ENCODE measurements at regions not wholly inside any gene's neighbourhood (a gene's known extent, or its start where the extent isn't known, plus 50 kb on each side); places are given as distances from the start of the nearest gene placed in this dataset.

- peak; percentile 32 for DNase-seq (ENCODE audit: low spot score)
- H4K20me1 ChIP-seq (ENCODE audit: low read depth), result no peaks in the 10 kb centered on the region
These were observed 259.7 kb upstream of the NRIP1 start for GRCh38 chr21:15324542-15324941.

GRCh38 chr21:15326032-15326867, 261.4 kb upstream of the NRIP1 start:
- Histone ChIP-seq H3K9me3 (ENCODE audit: low read depth) (no peaks in the 10 kb centered on the region), H3K4me1 (peaks cover 22% of the 10 kb centered on the region), H3K9ac (no peak overlapping the region), H3K79me2 (ENCODE audit: low read depth) (no peaks in the 10 kb centered on the region), H3K27ac (no peak overlapping the region), H4K20me1 (ENCODE audit: low read depth) (no peaks in the 10 kb centered on the region), H3F3A (ENCODE audit: low read depth) (peaks cover 5% of the 10 kb centered on the region), H3K4me2 (no peak overlapping the region), H3K36me3 (no peaks in the 10 kb centered on the region), H3K4me3 (no peak overlapping the region), H3K27me3 (no peaks in the 10 kb centered on the region), H2AFZ (replicated peaks) (no peak overlapping the region)
- H3K4me3 Mint-ChIP-seq, result no peak overlapping the region
- peaks cover 25% of the 10 kb centered on the region for H3K4me1 Mint-ChIP-seq
- peaks cover 3% of the 10 kb centered on the region for H3K36me3 Mint-ChIP-seq
- H3K27ac Mint-ChIP-seq, result no peak overlapping the region
- no peak for DNase-seq (ENCODE audit: low spot score)
- peaks cover 2% of the 10 kb centered on the region for H3K27me3 Mint-ChIP-seq (ENCODE audit: insufficient read depth, low read depth)
- TF ChIP-seq CTCF (IDR thresholded peaks at IDR 0.05) (no peak), EZH2phosphoT487 (IDR thresholded peaks at IDR 0.05) (no peak), EZH2 (IDR thresholded peaks at IDR 0.05) (no peak)
- no peaks in the 10 kb centered on the region for H3K9me3 Mint-ChIP-seq

More at GRCh38 chr21:15324542-15324941, 259.7 kb upstream of the NRIP1 start:
- H3K27me3 Mint-ChIP-seq (ENCODE audit: insufficient read depth, low read depth), result peaks cover 2% of the 10 kb centered on the region
- no peaks in the 10 kb centered on the region for H3K36me3 ChIP-seq
- peak overlapping the region; percentile 13 for H3K4me3 ChIP-seq
- H3K9me3 Mint-ChIP-seq, result no peaks in the 10 kb centered on the region
- H3K4me2 ChIP-seq, result peak overlapping the region; percentile 68
- H2AFZ ChIP-seq (replicated peaks), result no peak overlapping the region
- no peaks in the 10 kb centered on the region for H3K27me3 ChIP-seq
- H3K27ac Mint-ChIP-seq, result peak overlapping the region; percentile 16
- peaks cover 22% of the 10 kb centered on the region for H3K4me1 ChIP-seq
- H3K9me3 ChIP-seq (ENCODE audit: low read depth), result no peaks in the 10 kb centered on the region
- TF ChIP-seq EZH2 (IDR thresholded peaks at IDR 0.05) (no peak), EZH2phosphoT487 (IDR thresholded peaks at IDR 0.05) (no peak), CTCF (IDR thresholded peaks at IDR 0.05) (no peak)
- peak overlapping the region; percentile 39 for H3K4me3 Mint-ChIP-seq
- H3K4me1 Mint-ChIP-seq, result peaks cover 25% of the 10 kb centered on the region
- no peak overlapping the region for H3K9ac ChIP-seq
- H3K79me2 ChIP-seq (ENCODE audit: low read depth), result no peaks in the 10 kb centered on the region
- H3K36me3 Mint-ChIP-seq, result peaks cover 3% of the 10 kb centered on the region
- H3F3A ChIP-seq (ENCODE audit: low read depth), result peaks cover 5% of the 10 kb centered on the region
- no peak overlapping the region for H3K27ac ChIP-seq

GRCh38 chr21:15327637-15328265, 263.0 kb upstream of the NRIP1 start:
- TF ChIP-seq EZH2phosphoT487 (IDR thresholded peaks at IDR 0.05) (no peak), EZH2 (IDR thresholded peaks at IDR 0.05) (no peak), CTCF (IDR thresholded peaks at IDR 0.05) (no peak)
- peaks cover 24% of the 10 kb centered on the region for H3K4me1 Mint-ChIP-seq
- no peak overlapping the region for H3K9ac ChIP-seq
- H3K27ac ChIP-seq, result no peak overlapping the region
- H4K20me1 ChIP-seq (ENCODE audit: low read depth), result no peaks in the 10 kb centered on the region
- no peaks in the 10 kb centered on the region for H3K27me3 Mint-ChIP-seq (ENCODE audit: insufficient read depth, low read depth)
- no peak overlapping the region for H3K4me3 Mint-ChIP-seq
- H3K27ac Mint-ChIP-seq, result peak overlapping the region; percentile 33
- H3K9me3 Mint-ChIP-seq, result no peaks in the 10 kb centered on the region
- H2AFZ ChIP-seq (replicated peaks), result no peak overlapping the region
- H3F3A ChIP-seq (ENCODE audit: low read depth), result peaks cover 5% of the 10 kb centered on the region
- H3K36me3 ChIP-seq, result no peaks in the 10 kb centered on the region
- no peak overlapping the region for H3K4me3 ChIP-seq
- H3K4me2 ChIP-seq, result no peak overlapping the region
- H3K36me3 Mint-ChIP-seq, result no peaks in the 10 kb centered on the region
- peaks cover 22% of the 10 kb centered on the region for H3K4me1 ChIP-seq
- DNase-seq (ENCODE audit: low spot score), result no peak
- H3K27me3 ChIP-seq, result no peaks in the 10 kb centered on the region
- H3K79me2 ChIP-seq (ENCODE audit: low read depth), result no peaks in the 10 kb centered on the region
- H3K9me3 ChIP-seq (ENCODE audit: low read depth), result no peaks in the 10 kb centered on the region

Data from neural progenitor cell (in vitro differentiated cells).